ENCODE measurements at regions not wholly inside any gene's neighbourhood (a gene's known extent, or its start where the extent isn't known, plus 50 kb on each side); places are given as distances from the start of the nearest gene placed in this dataset.
"Not testable (repeated sequence)": the region's sequence is repeated elsewhere in the genome, so short reads cannot be mapped to it uniquely, and the experiment has no call there.

DNA sequence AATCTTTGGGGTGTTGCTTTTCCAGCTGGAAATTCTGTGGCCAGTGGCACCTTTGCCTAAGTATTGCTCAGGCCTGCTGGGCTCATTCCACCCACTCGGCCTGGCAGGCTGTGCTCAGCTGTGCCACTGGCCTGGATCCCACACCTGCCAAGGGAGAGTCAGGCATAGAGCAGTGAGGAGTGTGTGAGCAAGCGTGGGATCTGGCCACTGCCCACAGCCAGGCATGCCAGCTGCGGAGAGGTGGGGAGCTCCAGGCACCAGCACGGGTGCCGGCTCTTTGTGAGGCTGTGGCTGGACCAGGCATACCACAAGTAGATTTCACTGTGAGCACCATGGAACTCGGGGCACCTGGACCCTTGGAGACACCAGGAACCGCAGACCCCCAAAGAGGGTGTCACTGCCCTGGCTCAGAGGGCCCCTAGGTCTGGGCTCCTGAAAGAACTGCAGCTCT lies 118.1 kb upstream of the MAP2 start:
- H3K9me3 ChIP-seq (ENCODE audit: control insufficient read depth, low read length), result no peaks in the 10 kb centered on the region
- no peaks in the 10 kb centered on the region for H3K4me1 ChIP-seq (ENCODE audit: control insufficient read depth, insufficient read depth, low read length)
- H3K27me3 ChIP-seq (ENCODE audit: control insufficient read depth, insufficient read depth, low read length), result no peaks in the 10 kb centered on the region
- no peaks in the 10 kb centered on the region for H3K36me3 ChIP-seq (ENCODE audit: control insufficient read depth, insufficient read depth, low read length)
- H3K9ac ChIP-seq (ENCODE audit: low read length), result no peak overlapping the region
- H3K4me3 ChIP-seq (ENCODE audit: low read length), result no peak overlapping the region

DNA sequence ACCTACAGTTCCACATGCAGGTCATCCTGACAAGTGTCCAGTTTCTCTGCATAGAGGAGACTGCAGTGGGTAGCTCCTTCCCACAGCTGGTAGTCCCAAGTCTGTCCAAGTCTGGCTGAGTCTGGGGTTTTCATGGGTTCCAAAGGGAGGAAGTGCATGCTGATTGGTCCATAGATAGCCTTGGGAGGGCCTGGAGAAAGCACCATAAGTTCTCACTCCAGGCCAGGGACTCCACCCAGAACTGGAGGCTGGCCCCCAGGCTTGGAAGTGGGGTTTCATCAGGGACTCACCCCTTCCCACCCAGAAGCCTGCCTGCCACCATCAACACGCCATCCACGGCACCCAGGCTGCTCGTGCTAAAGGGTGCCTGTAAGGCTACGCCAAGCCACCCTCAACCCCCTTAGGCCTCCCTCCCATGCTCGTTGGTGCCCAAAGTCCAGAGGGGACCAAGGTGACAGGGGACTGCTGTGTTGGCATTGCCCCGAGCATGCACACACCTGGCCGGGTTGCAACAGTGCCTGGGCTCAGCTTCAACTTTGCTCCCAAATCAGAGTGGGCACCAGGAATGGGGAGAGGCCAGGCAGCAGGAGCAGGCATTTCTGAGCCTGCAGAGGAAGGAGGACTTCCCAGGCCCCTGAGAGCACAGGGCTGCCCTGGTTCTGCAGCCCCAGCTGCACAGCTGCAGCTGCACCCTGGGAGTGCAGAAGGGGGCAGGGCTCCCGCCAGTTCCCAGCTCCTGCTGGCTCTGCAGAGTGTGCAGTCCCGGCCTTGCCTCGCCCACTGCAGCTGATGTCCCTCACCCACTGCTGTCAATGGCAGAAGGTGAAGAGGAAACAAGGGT lies 116.5 kb upstream of the MAP2 start:
- Histone ChIP-seq H3K9me3 (ENCODE audit: control insufficient read depth, low read length) (no peaks in the 10 kb centered on the region), H3K9ac (ENCODE audit: low read length) (no peak overlapping the region), H3K27me3 (ENCODE audit: control insufficient read depth, insufficient read depth, low read length) (no peaks in the 10 kb centered on the region), H3K4me1 (ENCODE audit: control insufficient read depth, insufficient read depth, low read length) (no peaks in the 10 kb centered on the region), H3K36me3 (ENCODE audit: control insufficient read depth, insufficient read depth, low read length) (no peaks in the 10 kb centered on the region), H3K4me3 (ENCODE audit: low read length) (no peak overlapping the region)

DNA sequence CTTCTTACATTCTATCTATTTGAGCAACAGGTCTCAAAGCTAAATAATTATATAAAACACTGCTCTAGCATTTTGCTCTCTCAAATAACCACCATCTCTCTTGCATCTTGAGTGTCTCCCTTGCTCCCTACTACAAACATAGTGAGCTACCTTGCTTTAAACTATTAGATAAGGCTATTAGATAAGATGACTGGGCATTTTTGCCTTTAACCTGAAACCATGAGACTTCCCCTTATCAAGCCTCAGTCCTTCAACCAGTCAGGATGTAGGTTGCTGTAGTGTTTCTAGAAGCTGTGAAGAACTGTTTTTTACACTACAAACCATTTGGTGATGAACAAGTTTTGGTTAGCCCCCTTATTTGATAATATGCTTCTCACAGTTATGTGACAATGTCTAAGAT lies 115.4 kb upstream of the MAP2 start:
- Histone ChIP-seq H3K9ac (ENCODE audit: low read length) (no peak overlapping the region), H3K36me3 (ENCODE audit: control insufficient read depth, insufficient read depth, low read length) (no peaks in the 10 kb centered on the region), H3K27me3 (ENCODE audit: control insufficient read depth, insufficient read depth, low read length) (no peaks in the 10 kb centered on the region), H3K9me3 (ENCODE audit: control insufficient read depth, low read length) (no peaks in the 10 kb centered on the region), H3K4me3 (ENCODE audit: low read length) (no peak overlapping the region), H3K4me1 (ENCODE audit: control insufficient read depth, insufficient read depth, low read length) (no peaks in the 10 kb centered on the region)

DNA sequence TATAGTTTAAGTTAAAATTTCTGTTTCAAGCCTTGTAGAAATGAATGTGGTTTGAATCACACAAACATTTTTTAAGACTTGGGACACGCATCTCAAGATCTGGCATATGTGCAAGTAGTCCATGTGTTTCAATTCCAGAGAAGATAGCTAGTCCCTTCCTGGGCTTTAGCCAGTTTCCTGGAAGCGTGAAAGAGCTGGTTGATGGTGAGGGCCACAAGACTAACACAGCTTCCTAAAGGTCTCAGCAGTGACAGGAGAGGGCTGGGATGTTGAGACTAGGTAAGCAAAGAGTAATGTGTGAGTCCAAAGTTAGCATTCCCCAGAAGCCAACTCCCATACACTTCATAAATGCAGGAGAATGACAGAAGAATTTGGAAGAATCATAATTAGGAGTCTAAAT lies 111.9 kb upstream of the MAP2 start:
- Histone ChIP-seq H3K9me3 (ENCODE audit: control insufficient read depth, low read length) (no peaks in the 10 kb centered on the region), H3K27me3 (ENCODE audit: control insufficient read depth, insufficient read depth, low read length) (no peaks in the 10 kb centered on the region), H3K4me3 (ENCODE audit: low read length) (no peak overlapping the region), H3K4me1 (ENCODE audit: control insufficient read depth, insufficient read depth, low read length) (no peaks in the 10 kb centered on the region), H3K9ac (ENCODE audit: low read length) (no peak overlapping the region), H3K36me3 (ENCODE audit: control insufficient read depth, insufficient read depth, low read length) (no peaks in the 10 kb centered on the region)

DNA sequence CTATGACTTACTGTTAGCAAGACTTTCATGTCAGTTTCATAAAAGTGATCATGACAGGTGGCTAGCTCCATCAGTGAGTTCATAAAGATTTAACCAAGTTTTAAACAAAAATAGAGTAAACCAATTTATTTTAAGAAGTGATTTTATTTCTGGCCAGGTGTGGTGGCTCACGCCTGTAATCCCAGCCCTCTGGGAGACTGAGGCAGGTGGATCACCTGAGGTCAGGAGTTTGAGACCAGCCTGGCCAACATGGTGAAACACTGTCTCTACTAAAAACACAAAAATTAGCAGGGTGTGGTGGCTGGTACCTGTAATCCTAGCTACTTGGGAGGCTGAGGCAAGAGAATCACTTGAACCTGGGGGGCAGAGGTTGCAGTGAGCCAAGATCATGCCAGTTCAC lies 111.4 kb upstream of the MAP2 start:
- H3K4me3 ChIP-seq (ENCODE audit: low read length); H3K9me3 ChIP-seq (ENCODE audit: control insufficient read depth, low read length); H3K27me3 ChIP-seq (ENCODE audit: control insufficient read depth, insufficient read depth, low read length); H3K4me1 ChIP-seq (ENCODE audit: control insufficient read depth, insufficient read depth, low read length); H3K9ac ChIP-seq (ENCODE audit: low read length); H3K36me3 ChIP-seq (ENCODE audit: control insufficient read depth, insufficient read depth, low read length): not testable (repeated sequence)

DNA sequence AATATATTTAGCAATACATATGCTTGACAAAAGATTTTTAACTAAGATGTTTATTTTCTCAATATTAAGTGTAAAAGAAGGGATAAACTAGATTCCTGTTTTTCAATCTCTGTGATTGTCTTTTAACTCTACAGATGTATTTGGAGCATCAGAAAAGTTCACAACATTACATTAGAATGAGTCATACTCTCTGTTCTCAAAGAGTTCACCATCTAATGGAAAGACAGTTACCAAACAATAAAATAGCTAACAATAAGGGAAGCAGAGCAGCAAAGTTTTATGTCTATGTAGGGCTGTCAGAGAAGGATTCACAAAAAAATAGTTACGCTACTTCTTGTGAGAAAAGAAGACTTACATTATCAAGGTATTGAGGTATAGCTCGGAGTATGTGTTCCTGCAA lies 109.2 kb upstream of the MAP2 start:
- H3K4me1 ChIP-seq (ENCODE audit: control insufficient read depth, insufficient read depth, low read length), result no peaks in the 10 kb centered on the region
- no peaks in the 10 kb centered on the region for H3K9me3 ChIP-seq (ENCODE audit: control insufficient read depth, low read length)
- no peaks in the 10 kb centered on the region for H3K36me3 ChIP-seq (ENCODE audit: control insufficient read depth, insufficient read depth, low read length)
- no peak overlapping the region for H3K9ac ChIP-seq (ENCODE audit: low read length)
- no peaks in the 10 kb centered on the region for H3K27me3 ChIP-seq (ENCODE audit: control insufficient read depth, insufficient read depth, low read length)
- H3K4me3 ChIP-seq (ENCODE audit: low read length), result no peak overlapping the region

DNA sequence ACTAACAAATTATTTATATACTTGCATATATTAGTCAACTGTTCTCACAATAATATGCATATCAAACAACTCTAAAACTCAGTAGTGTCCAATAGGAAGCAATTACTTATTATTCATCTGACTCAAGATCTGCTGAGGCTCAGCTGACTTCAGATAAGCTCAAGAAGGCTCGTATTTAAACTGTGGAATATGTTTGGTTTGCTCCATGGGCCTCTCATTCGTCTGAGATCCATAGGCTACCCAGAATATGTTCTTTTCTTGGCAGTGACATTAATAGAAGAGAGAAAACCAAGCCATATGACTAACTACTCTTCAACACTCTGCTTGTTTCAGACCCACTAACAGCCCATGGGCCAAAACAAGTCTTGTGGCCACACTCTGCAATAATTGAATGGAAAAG lies 107.7 kb upstream of the MAP2 start:
- Histone ChIP-seq H3K27me3 (ENCODE audit: control insufficient read depth, insufficient read depth, low read length) (no peaks in the 10 kb centered on the region), H3K36me3 (ENCODE audit: control insufficient read depth, insufficient read depth, low read length) (no peaks in the 10 kb centered on the region), H3K9me3 (ENCODE audit: control insufficient read depth, low read length) (no peaks in the 10 kb centered on the region), H3K9ac (ENCODE audit: low read length) (no peak overlapping the region), H3K4me1 (ENCODE audit: control insufficient read depth, insufficient read depth, low read length) (no peaks in the 10 kb centered on the region), H3K4me3 (ENCODE audit: low read length) (no peak overlapping the region)

DNA sequence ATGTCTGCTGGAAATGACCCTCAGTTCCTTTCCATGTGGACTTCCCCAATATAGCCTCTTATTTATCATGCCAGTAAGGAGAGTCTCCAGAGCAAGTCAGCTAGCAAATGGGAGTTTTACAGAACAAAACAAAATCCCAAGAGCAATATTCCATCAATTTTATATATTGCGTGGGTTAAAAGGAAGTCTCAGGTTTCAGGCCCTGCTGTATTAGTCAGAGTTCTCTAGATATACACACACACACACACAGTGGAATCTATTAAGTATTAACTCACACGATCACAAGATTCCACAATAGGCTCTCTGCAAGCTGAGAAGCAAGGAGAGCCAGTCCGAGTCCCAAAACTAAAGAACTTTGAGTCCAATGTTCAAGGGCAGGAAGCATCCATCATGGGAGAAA lies 102.8 kb upstream of the MAP2 start:
- Histone ChIP-seq H3K9me3 (ENCODE audit: control insufficient read depth, low read length) (no peaks in the 10 kb centered on the region), H3K36me3 (ENCODE audit: control insufficient read depth, insufficient read depth, low read length) (no peaks in the 10 kb centered on the region), H3K4me1 (ENCODE audit: control insufficient read depth, insufficient read depth, low read length) (no peaks in the 10 kb centered on the region), H3K4me3 (ENCODE audit: low read length) (no peak overlapping the region), H3K9ac (ENCODE audit: low read length) (no peak overlapping the region), H3K27me3 (ENCODE audit: control insufficient read depth, insufficient read depth, low read length) (no peaks in the 10 kb centered on the region)

DNA sequence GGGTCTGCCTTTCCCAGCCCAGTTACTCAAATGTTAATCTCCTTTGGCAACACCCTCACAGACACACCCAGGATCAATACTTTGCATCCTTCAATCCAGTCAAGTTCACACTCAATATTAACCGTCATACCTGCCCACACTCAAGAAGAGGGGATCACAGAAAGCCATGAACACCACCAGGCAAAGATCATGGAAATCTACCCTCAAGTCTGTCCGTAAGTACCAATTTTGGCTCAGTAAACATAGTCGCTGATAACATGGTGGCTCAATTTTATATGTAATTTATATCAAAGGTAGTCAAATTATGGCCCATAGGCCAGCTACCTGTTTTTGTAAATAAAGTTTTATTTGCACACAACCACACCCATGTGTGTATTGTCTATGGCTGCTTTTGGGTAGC lies 102.3 kb upstream of the MAP2 start:
- H3K9me3 ChIP-seq (ENCODE audit: control insufficient read depth, low read length), result no peaks in the 10 kb centered on the region
- H3K4me1 ChIP-seq (ENCODE audit: control insufficient read depth, insufficient read depth, low read length), result no peaks in the 10 kb centered on the region
- no peak overlapping the region for H3K9ac ChIP-seq (ENCODE audit: low read length)
- H3K4me3 ChIP-seq (ENCODE audit: low read length), result no peak overlapping the region
- H3K27me3 ChIP-seq (ENCODE audit: control insufficient read depth, insufficient read depth, low read length), result no peaks in the 10 kb centered on the region
- no peaks in the 10 kb centered on the region for H3K36me3 ChIP-seq (ENCODE audit: control insufficient read depth, insufficient read depth, low read length)

DNA sequence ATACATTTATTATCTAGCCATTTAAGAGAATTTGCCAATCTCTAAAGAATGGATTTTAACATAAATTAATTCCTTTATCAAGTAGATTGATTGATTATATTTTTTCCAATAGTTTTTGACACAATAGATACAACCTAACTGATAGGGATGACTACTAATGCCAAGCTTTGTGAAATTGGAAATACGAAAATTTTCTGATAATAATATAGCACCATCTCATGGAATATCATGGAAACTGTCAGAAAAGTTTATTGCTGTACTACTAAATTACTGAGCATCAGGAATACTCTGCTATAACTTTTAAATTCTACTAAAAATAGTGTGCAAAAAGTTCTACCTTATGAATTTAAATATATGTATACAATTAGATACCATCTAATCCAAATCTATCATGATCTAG lies 101.8 kb upstream of the MAP2 start:
- Histone ChIP-seq H3K9me3 (ENCODE audit: control insufficient read depth, low read length) (no peaks in the 10 kb centered on the region), H3K27me3 (ENCODE audit: control insufficient read depth, insufficient read depth, low read length) (no peaks in the 10 kb centered on the region)

DNA sequence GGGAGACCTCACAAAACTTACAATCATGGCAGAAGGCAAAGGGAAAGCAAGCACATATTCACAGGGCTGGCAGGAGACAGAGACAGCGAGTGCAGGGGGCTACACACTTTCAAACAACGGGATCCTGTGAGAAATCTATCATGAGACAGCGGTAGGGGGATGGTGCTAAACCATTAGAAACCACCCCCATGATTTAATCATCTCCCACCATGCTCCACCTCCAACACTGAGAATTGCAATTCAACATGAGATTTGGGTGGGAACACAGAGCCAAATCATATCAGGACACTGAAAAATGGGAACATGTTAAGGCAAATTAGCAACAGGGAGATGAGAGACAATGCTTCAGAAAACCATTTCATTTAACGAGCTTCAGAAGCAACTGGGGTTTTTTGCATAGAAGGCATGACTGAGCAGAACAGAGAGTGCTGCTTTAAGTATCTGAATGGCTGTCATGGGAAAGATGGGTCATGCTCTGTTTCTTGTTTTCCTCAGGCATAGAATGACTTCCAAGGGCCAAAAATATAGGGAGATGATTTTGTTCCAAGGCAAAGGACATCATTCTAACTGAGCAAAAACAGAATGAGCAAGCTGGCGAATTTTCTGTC lies 100.8 kb upstream of the MAP2 start:
- no peaks in the 10 kb centered on the region for H3K27me3 ChIP-seq (ENCODE audit: control insufficient read depth, insufficient read depth, low read length)
- H3K9me3 ChIP-seq (ENCODE audit: control insufficient read depth, low read length), result no peaks in the 10 kb centered on the region
- H3K9ac ChIP-seq (ENCODE audit: low read length), result no peak overlapping the region
- no peaks in the 10 kb centered on the region for H3K36me3 ChIP-seq (ENCODE audit: control insufficient read depth, insufficient read depth, low read length)
- no peaks in the 10 kb centered on the region for H3K4me1 ChIP-seq (ENCODE audit: control insufficient read depth, insufficient read depth, low read length)
- no peak overlapping the region for H3K4me3 ChIP-seq (ENCODE audit: low read length)

More for the DNA sequence above, 101.8 kb upstream of the MAP2 start:
- Histone ChIP-seq H3K36me3 (ENCODE audit: control insufficient read depth, insufficient read depth, low read length) (no peaks in the 10 kb centered on the region), H3K4me3 (ENCODE audit: low read length) (no peak overlapping the region), H3K9ac (ENCODE audit: low read length) (no peak overlapping the region), H3K4me1 (ENCODE audit: control insufficient read depth, insufficient read depth, low read length) (no peaks in the 10 kb centered on the region)

DNA sequence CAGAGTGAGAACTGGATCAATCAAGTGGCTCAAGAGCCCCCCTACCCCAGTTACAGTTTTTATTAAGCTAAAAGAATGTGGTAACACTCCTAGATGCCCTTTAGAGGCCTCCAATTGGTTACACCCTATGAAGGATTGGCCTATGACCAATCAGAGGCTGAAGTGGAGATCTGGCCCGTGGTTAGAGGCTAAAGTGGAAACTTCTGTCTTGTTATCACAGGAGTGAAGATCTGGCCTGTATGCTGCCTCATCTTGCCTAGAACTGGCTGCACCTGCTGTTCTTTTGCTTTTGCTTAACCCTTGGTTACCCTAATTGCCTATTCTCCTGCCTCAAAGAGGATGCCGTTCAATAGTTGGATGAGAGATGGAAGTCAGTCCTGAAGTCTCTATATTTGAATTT lies 100.1 kb upstream of the MAP2 start:
- Histone ChIP-seq H3K4me3 (ENCODE audit: low read length) (no peak overlapping the region), H3K27me3 (ENCODE audit: control insufficient read depth, insufficient read depth, low read length) (no peaks in the 10 kb centered on the region), H3K9me3 (ENCODE audit: control insufficient read depth, low read length) (no peaks in the 10 kb centered on the region), H3K36me3 (ENCODE audit: control insufficient read depth, insufficient read depth, low read length) (no peaks in the 10 kb centered on the region), H3K9ac (ENCODE audit: low read length) (no peak overlapping the region), H3K4me1 (ENCODE audit: control insufficient read depth, insufficient read depth, low read length) (no peaks in the 10 kb centered on the region)
